H1 (cell line): ENCODE measurements at regions not wholly inside any gene's neighbourhood (a gene's known extent, or its start where the extent isn't known, plus 50 kb on each side); places are given as distances from the start of the nearest gene placed in this dataset.

ENCODE experiments used
- CEBPB ChIP-seq: IDR thresholded peaks from 2 replicates; pipeline ENCODE4 v1.6.1; 2012; ENCODE audit warnings: low read depth, low read length
- EZH2 ChIP-seq: fragments of 200-600 bp; sonication (generic); IDR thresholded peaks from 2 replicates; pipeline ENCODE4 v1.7.1; 2012; ENCODE audit warnings: low read depth, mild to moderate bottlenecking, moderate library complexity, low read length, inconsistent platforms; ENCODE audit not compliant: severe bottlenecking
- POLR2AphosphoS5 ChIP-seq: IDR thresholded peaks from 2 replicates; pipeline ENCODE4 v1.6.1; 2011; ENCODE audit warnings: low read depth, low read length
- TF ChIP-seq, protein P1 (sequence below), 3 experiments: IDR thresholded peaks; 1 replicate in 2 of 3; 2 replicates in 1 of 3; pipeline versions ENCODE4 v1.5.1 to v1.6.1; 2011; ENCODE audit warnings: low read length in 3 of 3, mild to moderate bottlenecking in 3 of 3, inconsistent platforms in 2 of 3, low read depth in 1 of 3, moderate library complexity in 1 of 3; ENCODE audit not compliant: insufficient read depth in 1 of 3; ENCODE audit errors: control extremely low read depth in 1 of 3

GRCh38 chr19:28983430-28983829 lies 229.5 kb downstream of the UQCRFS1 start:
- no peak for TF ChIP-seq EZH2
- no peak for TF ChIP-seq CEBPB
- TF ChIP-seq, protein P1, sequence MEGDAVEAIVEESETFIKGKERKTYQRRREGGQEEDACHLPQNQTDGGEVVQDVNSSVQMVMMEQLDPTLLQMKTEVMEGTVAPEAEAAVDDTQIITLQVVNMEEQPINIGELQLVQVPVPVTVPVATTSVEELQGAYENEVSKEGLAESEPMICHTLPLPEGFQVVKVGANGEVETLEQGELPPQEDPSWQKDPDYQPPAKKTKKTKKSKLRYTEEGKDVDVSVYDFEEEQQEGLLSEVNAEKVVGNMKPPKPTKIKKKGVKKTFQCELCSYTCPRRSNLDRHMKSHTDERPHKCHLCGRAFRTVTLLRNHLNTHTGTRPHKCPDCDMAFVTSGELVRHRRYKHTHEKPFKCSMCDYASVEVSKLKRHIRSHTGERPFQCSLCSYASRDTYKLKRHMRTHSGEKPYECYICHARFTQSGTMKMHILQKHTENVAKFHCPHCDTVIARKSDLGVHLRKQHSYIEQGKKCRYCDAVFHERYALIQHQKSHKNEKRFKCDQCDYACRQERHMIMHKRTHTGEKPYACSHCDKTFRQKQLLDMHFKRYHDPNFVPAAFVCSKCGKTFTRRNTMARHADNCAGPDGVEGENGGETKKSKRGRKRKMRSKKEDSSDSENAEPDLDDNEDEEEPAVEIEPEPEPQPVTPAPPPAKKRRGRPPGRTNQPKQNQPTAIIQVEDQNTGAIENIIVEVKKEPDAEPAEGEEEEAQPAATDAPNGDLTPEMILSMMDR (IDR thresholded peaks at IDR 0.05; ENCODE audit: control extremely low read depth in 1 of 3, insufficient read depth in 1 of 3, low read depth in 1 of 3, low read length in 3 of 3) = no peak
- no peak for TF ChIP-seq POLR2AphosphoS5
